SK-N-SH (cell line): ENCODE measurements at regions not wholly inside any gene's neighbourhood (a gene's known extent, or its start where the extent isn't known, plus 50 kb on each side); places are given as distances from the start of the nearest gene placed in this dataset.

Source experiments
- CTCF ChIA-PET: fragments of 300-600, 350-600 bp; formaldehyde crosslinking; extraction: SDS; loops from one replicate; lab custom pipeline; 2021; lab: Yijun Ruan, JAX
- POLR2A ChIA-PET: fragments of 350-600 bp; sonication (Branson Sonifier 250); formaldehyde crosslinking; extraction: SDS; loops from one replicate; lab custom pipeline; 2020; ENCODE audit warnings: antibody characterized with exemption, inconsistent platforms; lab: Yijun Ruan, JAX
- DNase-seq: peaks from one replicate; pipeline ENCODE4 v3.0.0; 2012
- H2AFZ ChIP-seq: fragments of 200-600 bp; sonication (generic); 2 replicates; pipeline ENCODE4 v1.8.1; 2016; ENCODE audit warnings: antibody characterized with exemption, mild to moderate bottlenecking, low read depth
- H3F3A ChIP-seq: fragments of 200-600 bp; sonication (generic); replicated peaks from 2 replicates; pipeline ENCODE3; 2016; ENCODE audit warnings: antibody characterized with exemption, mild to moderate bottlenecking; ENCODE audit not compliant: insufficient read depth
- H3K27ac ChIP-seq, 2 experiments: fragments of 200-500 bp in 1 of 2; fragments of 200-600 bp in 1 of 2; sonication (Bioruptor generic) in 1 of 2; sonication (generic), shearing (Covaris generic) in 1 of 2; 2 replicates each; pipeline versions ENCODE4 v1.5.1 to v1.6.1; 2014 to 2016; ENCODE audit warnings: low read depth in 2 of 2, inconsistent platforms in 1 of 2, low read length in 1 of 2, mild to moderate bottlenecking in 1 of 2, mixed read lengths in 1 of 2
- H3K27me3 ChIP-seq: fragments of 200-600 bp; sonication (generic), shearing (Covaris generic); 2 replicates; pipeline ENCODE4 v1.6.1; 2016; ENCODE audit warnings: mixed run types; ENCODE audit not compliant: insufficient read depth
- H3K36me3 ChIP-seq, 2 experiments: fragments of 200-500 bp in 1 of 2; fragments of 200-600 bp in 1 of 2; sonication (Bioruptor generic) in 1 of 2; sonication (generic) in 1 of 2; replicated peaks in 1 of 2; 2 replicates each; pipeline versions ENCODE3 to v1.5.1; 2014 to 2016; ENCODE audit warnings: low read length in 1 of 2, mild to moderate bottlenecking in 1 of 2; ENCODE audit not compliant: insufficient read depth in 2 of 2, control insufficient read depth in 1 of 2
- H3K4me1 ChIP-seq, 2 experiments: fragments of 200-500 bp in 1 of 2; fragments of 200-600 bp in 1 of 2; sonication (Bioruptor generic) in 1 of 2; sonication (generic), shearing (Covaris generic) in 1 of 2; 2 replicates each; pipeline versions ENCODE4 v1.5.1 to v1.6.1; 2014 to 2016; ENCODE audit warnings: low read depth in 1 of 2, low read length in 1 of 2, mixed run types in 1 of 2; ENCODE audit not compliant: insufficient read depth in 2 of 2, control insufficient read depth in 1 of 2
- H3K4me2 ChIP-seq: fragments of 200-600 bp; sonication (generic), shearing (Covaris generic); 2 replicates; pipeline ENCODE4 v1.6.1; 2017; ENCODE audit warnings: mixed run types
- H3K4me3 ChIP-seq, 2 experiments: fragments of 200-500 bp in 1 of 2; fragments of 200-600 bp in 1 of 2; sonication (Bioruptor generic) in 1 of 2; sonication (generic), shearing (Covaris generic) in 1 of 2; 2 replicates each; pipeline versions ENCODE4 v1.5.1 to v1.8.1; 2014 to 2016; ENCODE audit warnings: low read depth in 2 of 2, inconsistent platforms in 1 of 2, low read length in 1 of 2, mild to moderate bottlenecking in 1 of 2, mixed read lengths in 1 of 2, moderate library complexity in 1 of 2
- H3K79me2 ChIP-seq: fragments of 200-600 bp; sonication (generic); 2 replicates; pipeline ENCODE4 v1.8.1; 2017; ENCODE audit warnings: mild to moderate bottlenecking; ENCODE audit not compliant: insufficient read depth
- H3K9ac ChIP-seq: fragments of 200-600 bp; sonication (generic); 2 replicates; pipeline ENCODE4 v1.6.1; 2017; ENCODE audit warnings: mixed run types
- H3K9me2 ChIP-seq: fragments of 200-600 bp; sonication (generic); 2 replicates; pipeline ENCODE4 v1.6.1; 2017; ENCODE audit warnings: mixed run types
- H3K9me3 ChIP-seq: fragments of 200-600 bp; sonication (generic); 2 replicates; pipeline ENCODE4 v1.6.1; 2017; ENCODE audit warnings: mixed run types, mild to moderate bottlenecking, moderate library complexity
- H4K20me1 ChIP-seq: fragments of 200-600 bp; sonication (generic); 2 replicates; pipeline ENCODE4 v1.6.1; 2017; ENCODE audit warnings: mild to moderate bottlenecking, mixed run types; ENCODE audit not compliant: insufficient read depth
- EP300 ChIP-seq, 2 experiments: IDR thresholded peaks; 2 replicates each; pipeline versions ENCODE4 v1.4.0 to v1.6.1; 2012; ENCODE audit warnings: borderline replicate concordance in 1 of 2, low read depth in 1 of 2, low read length in 1 of 2
- EZH2phosphoT487 ChIP-seq: fragments of 200-600 bp; sonication (generic); IDR thresholded peaks from 2 replicates; pipeline ENCODE4 v1.6.1; 2017; ENCODE audit warnings: low read depth, mixed run types, mild to moderate bottlenecking, antibody characterized with exemption, moderate library complexity, borderline replicate concordance
- FOXM1 ChIP-seq: IDR thresholded peaks from 2 replicates; pipeline ENCODE4 v1.4.0; 2012; ENCODE audit warnings: low read depth, mild to moderate bottlenecking
- GABPA ChIP-seq: IDR thresholded peaks from 2 replicates; pipeline ENCODE4 v1.4.0; 2012; ENCODE audit warnings: low read depth, mild to moderate bottlenecking
- GATA2 ChIP-seq: sonication (generic); formaldehyde crosslinking; IDR thresholded peaks from 2 replicates; pipeline ENCODE4 v1.5.0; 2020; ENCODE audit warnings: mild to moderate bottlenecking, missing genetic modification reagents
- JUND ChIP-seq: IDR thresholded peaks from 2 replicates; pipeline ENCODE4 v1.4.0; 2012
- MEF2A ChIP-seq: IDR thresholded peaks from 2 replicates; pipeline ENCODE4 v1.4.0; 2012; ENCODE audit warnings: low read depth, borderline replicate concordance
- MXI1 ChIP-seq: IDR thresholded peaks from 2 replicates; pipeline ENCODE4 v1.6.1; 2012; ENCODE audit warnings: mild to moderate bottlenecking, low read depth, low read length, improper control_type of control experiment
- NFIC ChIP-seq: IDR thresholded peaks from 2 replicates; pipeline ENCODE4 v1.4.0; 2012; ENCODE audit warnings: borderline replicate concordance
- POLR2AphosphoS5 ChIP-seq: IDR thresholded peaks from 2 replicates; pipeline ENCODE4 v1.6.1; 2012; ENCODE audit warnings: low read depth, low read length
- RFX5 ChIP-seq: IDR thresholded peaks from 2 replicates; pipeline ENCODE4 v1.6.1; 2012; ENCODE audit warnings: mild to moderate bottlenecking, improper control_type of control experiment, low read length
- SMC3 ChIP-seq: IDR thresholded peaks from 2 replicates; pipeline ENCODE4 v1.6.1; 2012; ENCODE audit warnings: low read depth, low read length, improper control_type of control experiment
- TCF12 ChIP-seq: IDR thresholded peaks from 2 replicates; pipeline ENCODE4 v1.4.0; 2012
- TEAD4 ChIP-seq: IDR thresholded peaks from 2 replicates; pipeline ENCODE4 v1.4.0; 2012; ENCODE audit warnings: mild to moderate bottlenecking, borderline replicate concordance; ENCODE audit not compliant: insufficient read depth
- WGBS: methylation state at CpG from one replicate; pipeline ENCODE4 v1.1.6; 2017; ENCODE audit warnings: low lambda C conversion rate; 5-methylcytosine and 5-hydroxymethylcytosine counted together
- TF ChIP-seq, protein P1 (sequence below): IDR thresholded peaks from 2 replicates; pipeline ENCODE4 v1.4.0; 2012; ENCODE audit warnings: low read depth, borderline replicate concordance
- TF ChIP-seq, protein P2 (sequence below): IDR thresholded peaks from 2 replicates; pipeline ENCODE4 v1.4.0; 2012; ENCODE audit warnings: low read depth
- TF ChIP-seq, protein P3 (sequence below): fragments of 200-600 bp; sonication (generic); IDR thresholded peaks from 2 replicates; pipeline ENCODE4 v1.6.1; 2017; ENCODE audit warnings: antibody characterized with exemption, mild to moderate bottlenecking, moderate library complexity

- no peaks in the 10 kb centered on the region for H4K20me1 ChIP-seq
- TF ChIP-seq NFIC (no peak), JUND (no peak), POLR2AphosphoS5 (no peak), TEAD4 (no peak), EZH2phosphoT487 (no peak), TCF12 (no peak), GABPA (no peak), SMC3 (no peak), FOXM1 (no peak), RFX5 (no peak)
- TF ChIP-seq, protein P1, sequence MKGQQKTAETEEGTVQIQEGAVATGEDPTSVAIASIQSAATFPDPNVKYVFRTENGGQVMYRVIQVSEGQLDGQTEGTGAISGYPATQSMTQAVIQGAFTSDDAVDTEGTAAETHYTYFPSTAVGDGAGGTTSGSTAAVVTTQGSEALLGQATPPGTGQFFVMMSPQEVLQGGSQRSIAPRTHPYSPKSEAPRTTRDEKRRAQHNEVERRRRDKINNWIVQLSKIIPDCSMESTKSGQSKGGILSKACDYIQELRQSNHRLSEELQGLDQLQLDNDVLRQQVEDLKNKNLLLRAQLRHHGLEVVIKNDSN = no peak
- TF ChIP-seq, protein P2, sequence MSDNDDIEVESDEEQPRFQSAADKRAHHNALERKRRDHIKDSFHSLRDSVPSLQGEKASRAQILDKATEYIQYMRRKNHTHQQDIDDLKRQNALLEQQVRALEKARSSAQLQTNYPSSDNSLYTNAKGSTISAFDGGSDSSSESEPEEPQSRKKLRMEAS = no peak
- TF ChIP-seq, protein P3, sequence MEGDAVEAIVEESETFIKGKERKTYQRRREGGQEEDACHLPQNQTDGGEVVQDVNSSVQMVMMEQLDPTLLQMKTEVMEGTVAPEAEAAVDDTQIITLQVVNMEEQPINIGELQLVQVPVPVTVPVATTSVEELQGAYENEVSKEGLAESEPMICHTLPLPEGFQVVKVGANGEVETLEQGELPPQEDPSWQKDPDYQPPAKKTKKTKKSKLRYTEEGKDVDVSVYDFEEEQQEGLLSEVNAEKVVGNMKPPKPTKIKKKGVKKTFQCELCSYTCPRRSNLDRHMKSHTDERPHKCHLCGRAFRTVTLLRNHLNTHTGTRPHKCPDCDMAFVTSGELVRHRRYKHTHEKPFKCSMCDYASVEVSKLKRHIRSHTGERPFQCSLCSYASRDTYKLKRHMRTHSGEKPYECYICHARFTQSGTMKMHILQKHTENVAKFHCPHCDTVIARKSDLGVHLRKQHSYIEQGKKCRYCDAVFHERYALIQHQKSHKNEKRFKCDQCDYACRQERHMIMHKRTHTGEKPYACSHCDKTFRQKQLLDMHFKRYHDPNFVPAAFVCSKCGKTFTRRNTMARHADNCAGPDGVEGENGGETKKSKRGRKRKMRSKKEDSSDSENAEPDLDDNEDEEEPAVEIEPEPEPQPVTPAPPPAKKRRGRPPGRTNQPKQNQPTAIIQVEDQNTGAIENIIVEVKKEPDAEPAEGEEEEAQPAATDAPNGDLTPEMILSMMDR = no peak
- peaks cover 0 to 10% of the 10 kb centered on the region in 2 experiments; a peak in 1 of 4 replicates for H3K4me1 ChIP-seq
- no peaks in the 10 kb centered on the region for H3K27me3 ChIP-seq
- WGBS = 68% methylated on average over 4 of the region's 4 CpGs
- no peaks in the 10 kb centered on the region for H3F3A ChIP-seq
- no peak for DNase-seq
- POLR2A ChIA-PET = interaction anchor here (1.3 kb wide), 1 partner anchor 9 kb away, joined by 3 read pairs; no protein-coding TSS in a partner anchor
- no peaks in the 10 kb centered on the region for H3K9me3 ChIP-seq
- no peak overlapping the region for H3K4me3 ChIP-seq
- no peak overlapping the region for H3K4me2 ChIP-seq
- H3K79me2 ChIP-seq = no peaks in the 10 kb centered on the region
- no peak overlapping the region for H2AFZ ChIP-seq
- no peak overlapping the region for H3K27ac ChIP-seq
- H3K36me3 ChIP-seq = no peaks in the 10 kb centered on the region
- CTCF ChIA-PET = interaction anchor here (1.3 to 1.8 kb wide), 4 partner anchors 13 to 197 kb away, joined by 3 to 9 read pairs (median 4); no protein-coding TSS in a partner anchor
- no peaks in the 10 kb centered on the region for H3K9me2 ChIP-seq
- H3K9ac ChIP-seq = no peak overlapping the region
These were observed 54.4 kb upstream of the RNF182 start for GRCh38 chr6:13870214-13870830.

- peaks cover 0 to under 1% of the 10 kb centered on the region in 2 experiments; a peak in 1 of 4 replicates for H3K4me1 ChIP-seq
- no peak for DNase-seq
- H3K9ac ChIP-seq = no peak overlapping the region
- 70% methylated on average over 8 of the region's 8 CpGs for WGBS
- H3K79me2 ChIP-seq = no peaks in the 10 kb centered on the region
- no peak for TF ChIP-seq GATA2
- no peak for TF ChIP-seq POLR2AphosphoS5
- no peak for TF ChIP-seq MEF2A
- TF ChIP-seq RFX5 = no peak
- no peak for TF ChIP-seq MXI1
- TF ChIP-seq EZH2phosphoT487 = no peak
- TF ChIP-seq EP300 (IDR thresholded peaks at IDR 0.05; ENCODE audit: borderline replicate concordance in 1 of 2, low read depth in 1 of 2, low read length in 1 of 2) = no peak
- TF ChIP-seq TEAD4 = no peak
- TF ChIP-seq, protein P2 = no peak
- H3K9me3 ChIP-seq = no peaks in the 10 kb centered on the region
- ChIA-PET CTCF (no interaction called here), POLR2A (no interaction called here)
- no peak overlapping the region for H3K4me2 ChIP-seq
- H2AFZ ChIP-seq = no peak overlapping the region
- H3F3A ChIP-seq = no peaks in the 10 kb centered on the region
- H4K20me1 ChIP-seq = no peaks in the 10 kb centered on the region
- no peak overlapping the region for H3K27ac ChIP-seq
- no peaks in the 10 kb centered on the region for H3K27me3 ChIP-seq
- no peaks in the 10 kb centered on the region for H3K36me3 ChIP-seq
- H3K9me2 ChIP-seq = no peaks in the 10 kb centered on the region
- H3K4me3 ChIP-seq = no peak overlapping the region
These were observed 53.9 kb upstream of the MCUR1 start for GRCh38 chr6:13868236-13868635.
